A673 (cell line): ENCODE measurements at regions not wholly inside any gene's neighbourhood (a gene's known extent, or its start where the extent isn't known, plus 50 kb on each side); places are given as distances from the start of the nearest gene placed in this dataset.

Experiments used
- BruUV-seq: library from RNA; stranded (reverse); fragments of 400-500 nt; replicated peaks from 2 replicates; lab custom pipeline; 2021; lab: Mats Ljungman, UMichigan
- CTCF ChIA-PET: fragments of 300-600 bp; sonication (Branson Sonifier 250); formaldehyde crosslinking; loops from one replicate; lab custom pipeline; 2022; ENCODE audit warnings: antibody characterized with exemption; lab: Charles Lee
- POLR2A ChIA-PET: fragments of 300-600 bp; sonication (Branson Sonifier 250); formaldehyde crosslinking; loops from one replicate; lab custom pipeline; 2022; ENCODE audit warnings: antibody characterized with exemption; ENCODE audit not compliant: low non-redundant PET; lab: Charles Lee
- DNase-seq: peaks from one replicate; pipeline ENCODE4 v3.0.0-alpha.2; 2015; ENCODE audit warnings: low spot score
- H3K27ac ChIP-seq: fragments of 200-600 bp; sonication (generic); 2 replicates; pipeline ENCODE4 v1.5.1; 2016; ENCODE audit warnings: mixed run types, low read depth, mild to moderate bottlenecking, mixed read lengths, antibody characterized with exemption, low read length; ENCODE audit not compliant: poor library complexity, severe bottlenecking
- H3K27me3 ChIP-seq: fragments of 200-600 bp; sonication (generic); replicated peaks from 2 replicates; pipeline ENCODE4 v1.6.1; 2017; ENCODE audit warnings: mixed run types, low read depth, mild to moderate bottlenecking, mixed read lengths, antibody characterized with exemption, low read length; ENCODE audit not compliant: insufficient read depth, poor library complexity
- H3K36me3 ChIP-seq: fragments of 200-600 bp; sonication (generic); 2 replicates; pipeline ENCODE4 v1.6.1; 2016; ENCODE audit warnings: mixed run types, mild to moderate bottlenecking, mixed read lengths, antibody characterized with exemption, low read length; ENCODE audit not compliant: insufficient read depth, poor library complexity, severe bottlenecking
- H3K4me1 ChIP-seq: fragments of 200-600 bp; sonication (generic); 2 replicates; pipeline ENCODE4 v1.6.1; 2017; ENCODE audit warnings: mixed run types, mild to moderate bottlenecking, mixed read lengths, antibody characterized with exemption, low read length; ENCODE audit not compliant: insufficient read depth, poor library complexity, severe bottlenecking
- H3K4me3 ChIP-seq: fragments of 200-600 bp; sonication (generic); 2 replicates; pipeline ENCODE4 v1.5.1; 2016; ENCODE audit warnings: low read depth, mixed run types, mild to moderate bottlenecking, mixed read lengths, low read length; ENCODE audit not compliant: poor library complexity, severe bottlenecking
- H3K9me3 ChIP-seq: fragments of 200-600 bp; sonication (generic); 2 replicates; pipeline ENCODE4 v1.6.1; 2016; ENCODE audit warnings: mixed run types, low read depth, mild to moderate bottlenecking, mixed read lengths, antibody characterized with exemption, low read length; ENCODE audit not compliant: poor library complexity, severe bottlenecking
- EZH2 ChIP-seq: fragments of 200-600 bp; sonication (generic); IDR thresholded peaks from 2 replicates; pipeline ENCODE4 v1.6.1; 2017; ENCODE audit warnings: borderline replicate concordance, low read depth, mild to moderate bottlenecking, mixed read lengths, antibody characterized with exemption, low read length; ENCODE audit not compliant: poor library complexity, severe bottlenecking
- intact Hi-C: fragments of 100-400 bp; cut with micrococcal nuclease; formaldehyde crosslinking; loops from one replicate; pipeline ENCODE4 v1.10.0; 2022; ENCODE audit not compliant: unreplicated experiment
- TF ChIP-seq, protein P1 (sequence below): fragments of 300-800, 200-600 bp; sonication (generic); conservative IDR thresholded peaks from 2 replicates; pipeline ENCODE4 v1.5.1; 2017; ENCODE audit warnings: low read depth, mild to moderate bottlenecking, antibody characterized with exemption, low read length, moderate library complexity, mixed read lengths

DNA sequence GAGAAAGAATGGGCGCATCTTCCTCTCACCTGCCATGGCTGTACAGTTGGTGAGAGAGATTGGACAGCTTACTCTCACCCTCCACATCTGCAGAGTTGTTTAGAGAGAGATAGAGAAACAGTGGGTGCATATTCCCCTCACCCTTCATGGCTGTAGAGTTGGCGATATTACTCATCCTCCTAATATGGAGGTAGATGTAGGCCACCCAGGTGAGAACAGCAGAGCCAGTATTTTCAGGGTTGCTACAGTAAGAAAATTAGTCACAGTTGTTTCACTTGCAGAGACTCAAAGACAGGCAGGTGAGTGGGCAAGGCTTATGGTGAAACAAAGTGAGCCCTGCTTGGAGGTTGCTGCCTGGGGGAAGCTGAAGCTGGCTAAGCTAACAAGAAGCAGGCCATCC is 65.0 kb upstream of the PFKP start:
- no peak for DNase-seq
- TF ChIP-seq EZH2 = no peak
- TF ChIP-seq, protein P1, sequence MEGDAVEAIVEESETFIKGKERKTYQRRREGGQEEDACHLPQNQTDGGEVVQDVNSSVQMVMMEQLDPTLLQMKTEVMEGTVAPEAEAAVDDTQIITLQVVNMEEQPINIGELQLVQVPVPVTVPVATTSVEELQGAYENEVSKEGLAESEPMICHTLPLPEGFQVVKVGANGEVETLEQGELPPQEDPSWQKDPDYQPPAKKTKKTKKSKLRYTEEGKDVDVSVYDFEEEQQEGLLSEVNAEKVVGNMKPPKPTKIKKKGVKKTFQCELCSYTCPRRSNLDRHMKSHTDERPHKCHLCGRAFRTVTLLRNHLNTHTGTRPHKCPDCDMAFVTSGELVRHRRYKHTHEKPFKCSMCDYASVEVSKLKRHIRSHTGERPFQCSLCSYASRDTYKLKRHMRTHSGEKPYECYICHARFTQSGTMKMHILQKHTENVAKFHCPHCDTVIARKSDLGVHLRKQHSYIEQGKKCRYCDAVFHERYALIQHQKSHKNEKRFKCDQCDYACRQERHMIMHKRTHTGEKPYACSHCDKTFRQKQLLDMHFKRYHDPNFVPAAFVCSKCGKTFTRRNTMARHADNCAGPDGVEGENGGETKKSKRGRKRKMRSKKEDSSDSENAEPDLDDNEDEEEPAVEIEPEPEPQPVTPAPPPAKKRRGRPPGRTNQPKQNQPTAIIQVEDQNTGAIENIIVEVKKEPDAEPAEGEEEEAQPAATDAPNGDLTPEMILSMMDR = no peak
- ChIA-PET POLR2A (no interaction called here), CTCF (no interaction called here)
- intact Hi-C loops = no loop called here
- no TSS peak for BruUV-seq
- Histone ChIP-seq H3K36me3 (no peaks in the 10 kb centered on the region), H3K4me3 (no peak overlapping the region), H3K27me3 (peaks cover 3% of the 10 kb centered on the region), H3K27ac (no peak overlapping the region), H3K4me1 (no peaks in the 10 kb centered on the region), H3K9me3 (no peaks in the 10 kb centered on the region)

DNA sequence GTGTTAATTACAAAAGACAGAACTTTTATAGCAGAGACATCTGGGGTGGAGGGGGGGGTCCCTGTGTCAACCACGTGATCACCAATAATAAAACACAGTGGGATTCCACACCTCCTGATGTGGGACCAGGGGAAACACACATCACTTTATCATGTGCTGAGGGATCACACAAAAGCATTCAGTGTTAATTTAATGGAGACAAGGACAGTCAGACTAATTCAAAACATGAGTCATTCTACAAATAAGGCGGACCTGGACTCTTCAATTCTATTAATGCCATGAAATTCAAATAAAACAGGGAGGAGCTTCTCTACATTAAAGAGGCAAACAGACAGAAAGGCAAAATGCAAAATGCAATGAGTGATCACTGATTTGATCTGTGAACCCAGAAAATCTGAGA is 67.3 kb upstream of the PFKP start:
- ChIA-PET CTCF (no interaction called here), POLR2A (no interaction called here)
- Histone ChIP-seq H3K27ac (no peak overlapping the region), H3K4me3 (no peak overlapping the region), H3K27me3 (no peaks in the 10 kb centered on the region), H3K4me1 (no peaks in the 10 kb centered on the region), H3K9me3 (no peaks in the 10 kb centered on the region), H3K36me3 (no peaks in the 10 kb centered on the region)
- DNase-seq = peak; percentile 35
- TF ChIP-seq EZH2 = no peak
- TF ChIP-seq, protein P1 = no peak
- BruUV-seq = no TSS peak
- intact Hi-C loops = no loop called here

DNA sequence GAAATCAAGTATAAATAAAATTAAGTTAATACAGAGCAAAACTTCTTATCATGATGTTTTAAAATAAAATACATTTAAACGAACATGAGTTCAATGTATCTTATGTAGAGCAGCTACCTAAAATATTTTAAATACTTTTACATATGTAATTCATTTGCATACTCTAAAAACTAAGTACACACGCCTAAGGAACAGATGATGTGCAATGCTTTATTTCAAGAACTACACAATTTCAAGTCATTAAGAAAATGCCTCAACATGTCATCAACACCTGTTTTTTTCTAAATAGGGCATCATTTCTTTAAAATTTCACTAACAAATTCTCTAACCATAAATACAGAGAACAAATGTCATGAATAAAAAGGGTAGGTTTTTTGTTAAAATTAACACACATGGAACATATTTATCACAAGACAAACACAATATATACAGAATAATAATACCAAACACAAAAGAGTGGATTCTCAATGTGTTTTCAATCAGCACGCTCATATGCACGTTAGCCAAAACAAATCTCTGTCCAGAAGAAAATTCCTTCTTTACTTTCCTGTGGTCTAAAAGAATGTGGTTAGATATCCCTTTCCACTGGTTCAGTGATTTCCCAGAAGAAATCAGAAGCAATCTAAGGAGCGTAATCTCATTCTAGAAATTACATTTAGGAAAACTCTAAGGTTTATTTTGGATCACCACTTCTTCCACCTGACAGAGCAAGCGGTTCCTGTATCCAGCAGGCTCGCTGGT is 73.0 kb upstream of the PFKP start:
- Histone ChIP-seq H3K9me3 (no peaks in the 10 kb centered on the region), H3K4me1 (no peaks in the 10 kb centered on the region), H3K27me3 (no peaks in the 10 kb centered on the region), H3K4me3 (no peak overlapping the region), H3K36me3 (no peaks in the 10 kb centered on the region), H3K27ac (no peak overlapping the region)
- POLR2A ChIA-PET = no interaction called here
- CTCF ChIA-PET = interaction anchor here (0.6 kb wide), 2 partner anchors 27 to 1884 kb away, joined by 3 to 9 read pairs; no protein-coding TSS in a partner anchor
- no TSS peak for BruUV-seq
- intact Hi-C loops = no loop called here
- DNase-seq = no peak
- no peak for TF ChIP-seq EZH2
- TF ChIP-seq, protein P1 = no peak
